ENCODE measurements at regions not wholly inside any gene's neighbourhood (a gene's known extent, or its start where the extent isn't known, plus 50 kb on each side); places are given as distances from the start of the nearest gene placed in this dataset.

DNA sequence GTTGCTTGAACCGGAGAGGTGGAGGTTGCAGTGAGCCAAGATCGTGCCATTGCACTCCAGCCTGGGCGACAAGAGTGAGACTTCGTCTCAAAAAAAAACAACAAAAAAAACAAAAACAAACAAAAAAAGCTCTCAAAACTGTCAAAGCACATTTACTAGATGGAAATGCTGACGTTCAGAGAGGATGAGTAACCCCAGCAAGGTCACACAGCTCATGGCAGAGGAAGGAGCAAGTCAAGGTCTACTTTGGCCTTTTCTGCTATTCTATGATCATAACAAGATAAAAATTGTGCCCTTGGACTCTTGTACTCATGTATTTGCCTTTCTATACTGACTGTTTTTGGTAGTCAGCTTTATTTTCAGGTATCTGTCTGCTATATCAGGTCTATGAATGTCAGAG lies 109.5 kb downstream of the ARL6IP6 start:
- TF ChIP-seq, protein P1, sequence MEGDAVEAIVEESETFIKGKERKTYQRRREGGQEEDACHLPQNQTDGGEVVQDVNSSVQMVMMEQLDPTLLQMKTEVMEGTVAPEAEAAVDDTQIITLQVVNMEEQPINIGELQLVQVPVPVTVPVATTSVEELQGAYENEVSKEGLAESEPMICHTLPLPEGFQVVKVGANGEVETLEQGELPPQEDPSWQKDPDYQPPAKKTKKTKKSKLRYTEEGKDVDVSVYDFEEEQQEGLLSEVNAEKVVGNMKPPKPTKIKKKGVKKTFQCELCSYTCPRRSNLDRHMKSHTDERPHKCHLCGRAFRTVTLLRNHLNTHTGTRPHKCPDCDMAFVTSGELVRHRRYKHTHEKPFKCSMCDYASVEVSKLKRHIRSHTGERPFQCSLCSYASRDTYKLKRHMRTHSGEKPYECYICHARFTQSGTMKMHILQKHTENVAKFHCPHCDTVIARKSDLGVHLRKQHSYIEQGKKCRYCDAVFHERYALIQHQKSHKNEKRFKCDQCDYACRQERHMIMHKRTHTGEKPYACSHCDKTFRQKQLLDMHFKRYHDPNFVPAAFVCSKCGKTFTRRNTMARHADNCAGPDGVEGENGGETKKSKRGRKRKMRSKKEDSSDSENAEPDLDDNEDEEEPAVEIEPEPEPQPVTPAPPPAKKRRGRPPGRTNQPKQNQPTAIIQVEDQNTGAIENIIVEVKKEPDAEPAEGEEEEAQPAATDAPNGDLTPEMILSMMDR (IDR thresholded peaks at IDR 0.05), result no peak
- no peak for TF ChIP-seq EZH2phosphoT487 (IDR thresholded peaks at IDR 0.05)
